WTC11 (cell line): ENCODE measurements at regions not wholly inside any gene's neighbourhood (a gene's known extent, or its start where the extent isn't known, plus 50 kb on each side); places are given as distances from the start of the nearest gene placed in this dataset.
"Not testable (repeated sequence)": the region's sequence is repeated elsewhere in the genome, so short reads cannot be mapped to it uniquely, and the experiment has no call there.

Experiments
- HMGA2 ChIP-seq: fragments of 250-450 bp; sonication (Bioruptor Pico); IDR thresholded peaks from 2 replicates; pipeline ENCODE4 v1.4.0; 2021; ENCODE audit warnings: mild to moderate bottlenecking, moderate library complexity
- TF ChIP-seq, protein P1 (sequence below): fragments of 200-600 bp; IDR thresholded peaks from 2 replicates; pipeline ENCODE4 v1.8.0; 2022; ENCODE audit warnings: antibody characterized with exemption

GRCh38 chr9:32209164-32209563 is 175.3 kb upstream of the ACO1 start:
- TF ChIP-seq HMGA2 (CRISPR knock-in tag): not testable (repeated sequence)
- TF ChIP-seq, protein P1, sequence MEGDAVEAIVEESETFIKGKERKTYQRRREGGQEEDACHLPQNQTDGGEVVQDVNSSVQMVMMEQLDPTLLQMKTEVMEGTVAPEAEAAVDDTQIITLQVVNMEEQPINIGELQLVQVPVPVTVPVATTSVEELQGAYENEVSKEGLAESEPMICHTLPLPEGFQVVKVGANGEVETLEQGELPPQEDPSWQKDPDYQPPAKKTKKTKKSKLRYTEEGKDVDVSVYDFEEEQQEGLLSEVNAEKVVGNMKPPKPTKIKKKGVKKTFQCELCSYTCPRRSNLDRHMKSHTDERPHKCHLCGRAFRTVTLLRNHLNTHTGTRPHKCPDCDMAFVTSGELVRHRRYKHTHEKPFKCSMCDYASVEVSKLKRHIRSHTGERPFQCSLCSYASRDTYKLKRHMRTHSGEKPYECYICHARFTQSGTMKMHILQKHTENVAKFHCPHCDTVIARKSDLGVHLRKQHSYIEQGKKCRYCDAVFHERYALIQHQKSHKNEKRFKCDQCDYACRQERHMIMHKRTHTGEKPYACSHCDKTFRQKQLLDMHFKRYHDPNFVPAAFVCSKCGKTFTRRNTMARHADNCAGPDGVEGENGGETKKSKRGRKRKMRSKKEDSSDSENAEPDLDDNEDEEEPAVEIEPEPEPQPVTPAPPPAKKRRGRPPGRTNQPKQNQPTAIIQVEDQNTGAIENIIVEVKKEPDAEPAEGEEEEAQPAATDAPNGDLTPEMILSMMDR: not testable (repeated sequence)
